ENCODE measurements at regions not wholly inside any gene's neighbourhood (a gene's known extent, or its start where the extent isn't known, plus 50 kb on each side); places are given as distances from the start of the nearest gene placed in this dataset.
"Not testable (repeated sequence)": the region's sequence is repeated elsewhere in the genome, so short reads cannot be mapped to it uniquely, and the experiment has no call there.

- FAIRE-seq (no peak), DNase-seq (ENCODE audit: insufficient read length, low spot score) (no peak)
- TF ChIP-seq, protein P1, sequence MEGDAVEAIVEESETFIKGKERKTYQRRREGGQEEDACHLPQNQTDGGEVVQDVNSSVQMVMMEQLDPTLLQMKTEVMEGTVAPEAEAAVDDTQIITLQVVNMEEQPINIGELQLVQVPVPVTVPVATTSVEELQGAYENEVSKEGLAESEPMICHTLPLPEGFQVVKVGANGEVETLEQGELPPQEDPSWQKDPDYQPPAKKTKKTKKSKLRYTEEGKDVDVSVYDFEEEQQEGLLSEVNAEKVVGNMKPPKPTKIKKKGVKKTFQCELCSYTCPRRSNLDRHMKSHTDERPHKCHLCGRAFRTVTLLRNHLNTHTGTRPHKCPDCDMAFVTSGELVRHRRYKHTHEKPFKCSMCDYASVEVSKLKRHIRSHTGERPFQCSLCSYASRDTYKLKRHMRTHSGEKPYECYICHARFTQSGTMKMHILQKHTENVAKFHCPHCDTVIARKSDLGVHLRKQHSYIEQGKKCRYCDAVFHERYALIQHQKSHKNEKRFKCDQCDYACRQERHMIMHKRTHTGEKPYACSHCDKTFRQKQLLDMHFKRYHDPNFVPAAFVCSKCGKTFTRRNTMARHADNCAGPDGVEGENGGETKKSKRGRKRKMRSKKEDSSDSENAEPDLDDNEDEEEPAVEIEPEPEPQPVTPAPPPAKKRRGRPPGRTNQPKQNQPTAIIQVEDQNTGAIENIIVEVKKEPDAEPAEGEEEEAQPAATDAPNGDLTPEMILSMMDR (IDR thresholded peaks at IDR 0.05; ENCODE audit: insufficient read depth, missing control alignments), result no peak
Observed at GRCh38 chr17:56724664-56725063, 109.1 kb downstream of the C17orf67 start.

DNA sequence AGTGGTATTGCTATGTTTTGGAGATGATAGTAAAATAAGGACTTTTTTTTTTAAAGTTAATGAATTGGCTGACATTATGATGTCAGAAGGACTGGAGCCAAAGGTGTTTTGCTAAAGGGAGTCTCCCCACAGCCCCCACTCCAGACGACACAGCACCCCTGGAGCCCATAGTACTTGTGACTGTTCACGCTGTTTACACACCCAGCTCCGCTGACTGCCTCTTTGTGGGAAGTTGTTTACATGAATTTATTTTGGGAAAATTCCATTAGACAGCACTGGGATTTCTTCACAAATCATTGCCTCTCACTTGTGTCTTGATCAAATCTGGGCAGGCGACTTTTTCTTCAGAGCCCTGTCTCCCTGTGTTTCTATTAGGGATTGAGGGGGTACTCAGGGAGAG is 108.6 kb downstream of the C17orf67 start:
- FAIRE-seq (no peak), DNase-seq (ENCODE audit: insufficient read length, low spot score) (no peak)
- TF ChIP-seq, protein P1 (IDR thresholded peaks at IDR 0.05; ENCODE audit: insufficient read depth, missing control alignments), result no peak

GRCh38 chr17:56727876-56728617 is 105.7 kb downstream of the C17orf67 start:
- no peak for FAIRE-seq
- TF ChIP-seq, protein P1 (IDR thresholded peaks at IDR 0.05; ENCODE audit: insufficient read depth, missing control alignments), result peak; percentile 8

DNA sequence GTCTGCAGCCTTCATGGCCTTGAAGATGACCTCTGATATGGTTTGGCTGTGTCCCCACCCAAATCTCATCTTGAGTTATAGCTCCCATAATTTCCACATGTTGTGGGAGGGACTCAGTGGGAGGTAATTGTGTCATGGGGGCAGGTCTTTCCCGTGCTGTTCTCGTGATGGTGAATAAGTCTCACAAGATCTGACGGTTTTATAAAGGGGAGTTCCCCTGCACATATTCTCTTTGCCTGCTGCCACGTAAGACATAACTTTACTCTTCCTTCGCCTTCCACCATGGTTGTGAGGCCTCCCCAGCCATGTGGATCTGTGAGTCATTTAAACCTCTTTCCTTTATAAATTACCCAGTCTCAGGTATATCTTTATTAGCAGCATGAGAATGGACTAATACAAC is 102.6 kb downstream of the C17orf67 start:
- not testable (repeated sequence) for FAIRE-seq

More at GRCh38 chr17:56727876-56728617, 105.7 kb downstream of the C17orf67 start:
- DNase-seq (ENCODE audit: insufficient read length, low spot score), result no peak

DNA sequence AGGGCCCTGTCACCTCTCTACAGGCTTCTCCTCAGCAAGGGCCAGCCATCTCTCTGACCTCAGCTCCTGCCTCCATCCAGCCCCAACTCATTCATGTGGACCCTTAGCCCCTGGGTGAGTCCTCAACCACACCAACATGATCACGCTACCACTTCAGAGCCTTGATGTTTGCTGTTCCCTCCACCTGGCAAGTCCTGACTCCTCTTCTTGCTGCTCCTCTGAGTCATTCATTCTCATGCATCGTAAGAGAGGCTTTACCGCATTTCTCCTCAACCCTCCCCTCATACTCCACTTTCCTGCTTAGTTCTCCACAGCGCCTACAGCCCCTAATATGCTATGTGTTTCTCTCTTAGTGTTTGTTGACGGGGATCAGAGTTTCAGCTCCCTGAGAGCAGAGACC is 99.9 kb downstream of the C17orf67 start:
- FAIRE-seq (no peak), DNase-seq (ENCODE audit: insufficient read length, low spot score) (no peak)
- TF ChIP-seq, protein P1 (IDR thresholded peaks at IDR 0.05; ENCODE audit: insufficient read depth, missing control alignments), result no peak

More for the DNA sequence above, 102.6 kb downstream of the C17orf67 start:
- DNase-seq (ENCODE audit: insufficient read length, low spot score), result not testable (repeated sequence)

DNA sequence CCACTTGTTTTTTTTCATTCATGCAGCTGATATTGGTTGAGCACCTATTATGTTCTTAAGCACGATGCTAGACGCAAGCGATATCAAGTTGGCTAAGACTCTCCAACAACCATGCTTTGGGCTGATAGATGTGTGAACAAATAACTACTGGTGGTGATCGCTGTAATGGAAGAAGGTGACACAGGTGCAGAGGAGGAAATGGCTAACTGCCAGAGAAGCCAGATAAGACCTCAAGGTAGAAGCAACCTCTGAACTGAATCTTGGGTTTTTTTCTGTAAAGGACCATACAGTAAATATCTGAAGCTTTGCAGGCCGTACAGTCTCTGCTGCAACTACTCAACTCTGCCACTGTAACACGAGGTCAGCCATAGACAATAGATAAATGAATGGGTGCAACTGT is 97.9 kb downstream of the C17orf67 start:
- no peak for FAIRE-seq
- DNase-seq (ENCODE audit: insufficient read length, low spot score), result no peak
- TF ChIP-seq, protein P1 (IDR thresholded peaks at IDR 0.05; ENCODE audit: insufficient read depth, missing control alignments), result no peak

- DNase-seq (ENCODE audit: insufficient read length, low spot score) (no peak), FAIRE-seq (no peak)
- TF ChIP-seq, protein P1 (IDR thresholded peaks at IDR 0.05; ENCODE audit: insufficient read depth, missing control alignments), result no peak
Observed at GRCh38 chr17:56737421-56738161, 96.1 kb downstream of the C17orf67 start.
